ENCODE measurements at regions not wholly inside any gene's neighbourhood (a gene's known extent, or its start where the extent isn't known, plus 50 kb on each side); places are given as distances from the start of the nearest gene placed in this dataset.

GRCh38 chr15:39075756-39076341 is 505.0 kb upstream of the THBS1 start:
- DNase-seq (ENCODE audit: low read depth in 2 of 2), result no peak

- no peak for DNase-seq (ENCODE audit: low read depth in 2 of 2)
These were observed 502.9 kb upstream of the THBS1 start for GRCh38 chr15:39078026-39078425.

DNA sequence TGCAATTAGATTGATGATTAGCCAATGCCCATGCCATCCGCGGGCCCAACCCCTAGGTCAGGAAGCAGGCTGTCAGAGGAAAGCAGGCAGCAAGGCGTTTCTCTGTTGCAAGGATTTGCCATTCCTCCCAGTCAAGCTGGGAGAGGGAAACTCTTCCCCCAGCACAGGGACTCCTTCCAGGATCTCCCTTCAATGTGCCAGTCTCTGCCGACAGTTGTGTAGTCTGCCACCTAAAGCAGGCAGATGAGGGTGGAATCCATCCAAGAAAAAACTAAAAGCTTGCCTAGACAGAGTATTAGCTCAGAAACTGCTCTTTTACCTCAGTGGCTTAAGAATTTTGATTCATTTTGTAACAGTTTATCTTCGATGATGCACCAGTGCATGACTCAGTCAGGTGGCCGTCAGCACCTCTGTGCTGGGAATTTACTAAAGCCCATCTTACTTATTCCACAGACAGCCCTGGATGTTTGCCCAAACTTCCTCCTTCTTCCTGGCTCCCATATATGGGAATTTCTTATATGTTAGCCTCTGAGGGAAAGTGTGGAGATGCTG is 501.5 kb upstream of the THBS1 start:
- no peak for DNase-seq (ENCODE audit: low read depth in 2 of 2)

GRCh38 chr15:39083213-39083612 is 497.7 kb upstream of the THBS1 start:
- no peak for DNase-seq (ENCODE audit: low read depth in 2 of 2)

DNA sequence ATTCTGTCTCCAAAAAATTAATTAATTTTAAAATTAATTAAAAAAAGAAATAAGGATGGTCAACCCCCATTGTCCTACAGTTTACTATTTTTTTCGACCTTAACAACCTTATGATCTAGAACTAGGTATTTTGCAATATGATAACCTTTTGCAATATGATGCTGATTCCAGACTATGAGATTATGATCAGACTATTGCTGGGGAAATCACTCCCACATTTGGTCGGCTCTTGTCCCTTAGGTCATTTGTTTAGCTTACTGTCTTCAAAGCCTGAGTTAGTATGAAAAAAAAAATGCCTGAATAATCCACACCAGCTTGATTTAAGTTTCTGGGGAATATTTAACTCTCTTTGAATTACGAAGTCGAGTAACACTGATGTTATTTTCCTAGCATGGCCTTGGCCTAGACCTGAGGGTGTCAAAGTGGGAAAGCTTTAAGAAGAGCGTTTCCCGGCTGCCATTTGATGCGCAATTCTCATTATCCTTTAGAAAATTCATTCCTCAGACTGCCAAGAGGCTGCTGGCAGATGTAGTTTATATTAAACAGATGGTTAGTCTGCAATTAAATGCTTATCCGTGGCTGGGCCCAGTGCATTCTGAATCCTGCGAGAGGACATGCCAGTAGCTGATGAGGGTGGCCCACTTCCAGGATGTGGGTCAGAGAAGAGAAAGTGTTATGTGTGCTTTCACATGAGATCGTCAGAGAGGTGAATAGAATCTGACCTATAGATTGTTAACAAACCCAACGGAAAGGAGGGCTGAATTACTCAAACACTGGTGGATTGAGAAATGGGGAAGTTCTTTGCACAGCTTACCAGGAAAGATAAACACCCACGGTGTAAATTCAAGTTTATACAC is 496.0 kb upstream of the THBS1 start:
- no peak for DNase-seq (ENCODE audit: low read depth in 2 of 2)

DNA sequence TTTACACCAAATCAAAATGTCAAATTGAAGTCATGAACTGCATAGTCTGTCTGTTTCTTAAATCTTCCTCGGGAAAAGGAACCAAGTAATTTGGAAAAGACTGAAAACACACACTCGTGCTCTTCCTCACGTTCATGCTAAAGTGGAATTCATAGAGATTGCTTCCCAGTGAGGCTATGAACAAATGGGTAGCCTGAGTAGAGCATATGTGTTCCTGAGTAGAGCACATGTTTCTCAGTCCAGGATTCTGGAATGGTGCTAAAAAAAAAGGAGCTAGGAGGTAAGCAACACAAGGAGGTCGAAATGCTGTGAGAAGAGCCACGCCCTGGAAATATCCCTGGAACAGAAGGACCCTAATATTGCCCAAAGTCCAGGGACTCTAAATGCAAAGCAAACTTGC is 494.2 kb upstream of the THBS1 start:
- no peak for DNase-seq (ENCODE audit: low read depth in 2 of 2)

GRCh38 chr15:39088156-39088555 is 492.7 kb upstream of the THBS1 start:
- DNase-seq (ENCODE audit: low read depth in 2 of 2), result no peak

DNA sequence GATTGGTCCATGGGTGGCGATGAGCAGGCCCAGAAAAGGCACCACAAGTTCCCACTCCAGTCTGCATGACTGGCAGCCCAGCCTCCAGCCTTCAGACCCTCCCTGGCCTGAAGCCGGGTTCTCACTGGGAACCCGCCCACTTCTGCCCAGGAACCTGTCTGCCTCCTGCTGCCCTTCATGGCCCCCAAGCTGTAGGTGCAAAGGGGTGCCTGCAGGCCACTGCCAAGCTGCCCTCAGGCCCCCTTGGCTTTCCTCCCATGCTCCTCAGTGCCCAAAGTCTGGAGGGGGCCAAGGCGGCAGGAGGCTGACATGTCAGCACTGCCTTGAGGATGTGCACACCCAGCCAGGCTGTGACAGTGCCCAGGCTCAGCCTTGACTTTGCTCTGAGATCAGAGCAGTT is 488.5 kb upstream of the THBS1 start:
- no peak for DNase-seq (ENCODE audit: low read depth in 2 of 2)

DNA sequence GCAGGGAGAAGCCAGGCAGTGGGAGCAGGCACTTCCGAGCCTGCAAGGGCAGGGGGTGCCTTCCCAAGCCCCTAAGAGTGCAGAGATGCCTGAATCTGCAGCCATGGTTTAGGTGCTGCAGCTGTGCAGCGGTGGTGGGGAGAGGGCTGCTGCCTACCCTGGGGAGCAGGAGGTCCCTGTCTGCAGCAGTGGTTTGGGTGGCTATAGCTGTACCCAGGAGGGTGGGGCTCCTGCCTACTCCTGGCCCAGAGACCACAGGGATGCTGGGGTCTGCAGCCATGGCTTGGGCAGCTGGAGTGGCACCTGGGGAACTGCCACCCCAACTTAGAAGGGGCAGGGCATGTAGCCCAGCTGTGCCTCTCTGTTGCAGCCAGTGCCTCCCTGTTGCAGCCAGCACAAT is 488.1 kb upstream of the THBS1 start:
- no peak for DNase-seq (ENCODE audit: low read depth in 2 of 2)

DNA sequence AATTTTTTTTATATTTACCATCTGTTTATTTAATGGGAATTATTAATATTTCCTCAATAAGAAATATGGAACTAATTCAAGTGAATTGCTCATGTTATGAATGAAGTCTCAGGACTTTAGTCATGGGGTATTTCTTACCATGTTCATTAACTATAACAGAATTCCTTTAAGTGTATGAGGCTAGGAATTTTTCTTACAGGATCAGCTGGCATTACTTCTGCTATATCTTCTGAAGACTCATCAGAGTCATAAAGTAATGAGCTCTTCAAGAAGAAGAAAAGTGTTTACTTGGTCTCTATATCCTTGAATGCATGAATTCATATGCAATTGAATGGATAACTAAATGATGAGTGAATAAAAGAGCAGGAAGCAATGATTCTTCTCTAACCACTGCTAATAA is 486.8 kb upstream of the THBS1 start:
- DNase-seq (ENCODE audit: low read depth in 2 of 2), result no peak

- no peak for DNase-seq (ENCODE audit: low read depth in 2 of 2)
These were observed 485.5 kb upstream of the THBS1 start for GRCh38 chr15:39095218-39095879.

DNA sequence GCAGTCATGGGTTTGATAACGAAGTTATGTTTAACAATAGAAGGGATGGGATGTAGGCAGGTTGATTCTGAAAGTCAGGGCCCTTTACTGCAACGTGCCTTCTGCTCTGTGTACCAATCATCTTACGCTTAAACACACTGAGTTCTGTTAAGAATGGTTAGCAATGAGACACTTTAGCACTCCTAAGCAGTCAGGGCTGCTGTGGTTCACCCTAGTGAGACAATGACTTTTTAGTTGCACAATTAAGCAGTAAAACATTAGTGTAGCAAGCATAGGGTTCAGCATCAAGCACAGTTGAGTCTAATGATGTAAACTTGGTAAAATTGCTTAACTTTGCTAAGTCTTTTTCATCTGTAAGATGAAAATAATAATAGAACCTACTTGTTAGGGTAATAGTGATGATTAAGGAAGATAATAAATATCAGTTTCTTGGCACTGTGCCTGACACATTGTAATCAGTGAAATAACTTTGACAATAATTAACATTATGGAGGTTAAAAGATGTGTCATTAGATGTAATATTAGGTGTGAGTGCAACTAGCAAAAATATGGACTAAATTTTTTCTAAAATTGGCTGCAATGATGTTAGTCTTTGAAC is 484.2 kb upstream of the THBS1 start:
- DNase-seq (ENCODE audit: low read depth in 2 of 2), result no peak

DNA sequence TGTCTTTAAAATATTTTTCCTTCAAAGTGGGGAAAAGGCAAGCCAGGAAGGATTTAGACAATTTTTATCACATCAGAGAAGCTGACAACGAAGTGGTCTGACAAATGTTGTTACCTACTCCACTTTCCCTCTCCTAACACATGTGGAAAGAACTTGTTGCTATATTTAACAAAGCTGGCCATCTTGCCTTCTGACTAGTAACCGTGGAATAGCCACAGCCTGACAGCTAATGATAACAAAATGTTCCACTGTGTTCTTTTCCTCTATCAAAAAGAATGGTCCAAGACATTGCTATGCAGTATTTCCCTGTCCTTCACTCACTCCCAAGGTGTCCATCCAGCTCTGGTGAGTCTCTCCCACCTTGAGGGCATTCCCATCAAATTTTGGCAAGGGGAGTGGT is 481.4 kb upstream of the THBS1 start:
- DNase-seq (ENCODE audit: low read depth in 2 of 2), result no peak

DNA sequence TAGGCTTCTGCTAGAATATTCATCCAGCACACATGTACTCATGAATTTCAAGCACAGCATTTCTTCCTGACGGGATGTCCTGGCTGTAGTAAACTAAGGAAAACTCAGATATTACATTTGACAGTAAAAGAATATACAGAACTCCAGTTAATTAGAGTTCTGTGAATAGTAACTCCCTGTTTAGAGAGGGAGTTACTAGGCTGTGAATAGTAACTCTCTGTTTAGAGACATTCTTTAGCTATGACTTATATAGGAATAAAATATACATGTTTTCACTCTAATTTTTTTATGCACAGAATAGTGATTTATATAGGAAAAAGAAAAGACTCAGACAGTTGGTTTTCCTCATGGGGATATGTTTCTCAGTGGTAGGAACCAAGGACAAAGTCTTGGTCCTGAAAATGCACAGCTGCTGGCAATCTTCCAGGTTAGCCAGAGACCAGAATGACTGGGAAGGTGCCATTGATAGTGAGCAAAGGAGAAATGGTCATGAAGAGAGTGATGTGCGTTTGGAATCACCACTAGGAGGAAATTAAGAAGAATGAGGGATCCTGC is 480.7 kb upstream of the THBS1 start:
- no peak for DNase-seq (ENCODE audit: low read depth in 2 of 2)

DNA sequence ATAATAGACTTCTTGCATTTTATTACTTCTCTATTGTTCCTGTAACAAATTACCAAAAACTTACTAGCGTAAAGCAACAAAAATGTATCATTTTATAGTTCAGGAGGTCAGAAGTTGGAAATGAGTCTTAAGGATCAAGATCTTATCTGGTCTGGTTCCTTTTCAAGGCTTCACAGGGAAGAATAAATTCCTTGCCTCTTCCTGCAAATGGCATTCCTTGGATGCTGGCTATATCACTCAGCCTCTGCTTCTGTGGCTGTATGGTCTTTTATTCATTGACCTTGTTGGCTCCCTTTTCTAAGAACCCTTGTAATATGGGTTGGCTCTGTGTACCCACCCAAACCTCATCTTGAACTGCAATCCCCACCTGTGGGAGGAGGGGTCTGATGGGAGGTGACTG is 478.4 kb upstream of the THBS1 start:
- no peak for DNase-seq (ENCODE audit: low read depth in 2 of 2)

DNA sequence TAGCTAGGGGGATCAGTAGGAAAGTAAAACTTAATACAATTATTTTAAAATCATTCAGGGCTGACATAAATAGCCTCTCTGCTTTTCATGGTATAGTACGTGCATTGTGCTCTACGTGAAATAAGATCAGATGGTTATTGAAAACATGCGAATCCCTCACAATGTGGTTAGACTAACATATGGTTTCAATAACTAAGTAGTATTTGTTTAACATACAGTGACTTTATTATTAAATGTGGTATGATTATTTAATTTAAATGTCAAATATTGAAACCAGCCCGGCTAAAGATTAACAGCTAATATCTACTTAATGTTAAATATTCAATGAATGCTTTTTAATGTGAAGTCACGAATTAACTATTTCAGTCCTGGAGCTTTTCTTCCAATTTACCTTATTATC is 473.9 kb upstream of the THBS1 start:
- no peak for DNase-seq (ENCODE audit: low read depth in 2 of 2)

- no peak for DNase-seq (ENCODE audit: low read depth in 2 of 2)
These were observed 472.9 kb upstream of the THBS1 start for GRCh38 chr15:39108021-39108420.

GRCh38 chr15:39110336-39110735 is 470.5 kb upstream of the THBS1 start:
- no peak for DNase-seq (ENCODE audit: low read depth in 2 of 2)

DNA sequence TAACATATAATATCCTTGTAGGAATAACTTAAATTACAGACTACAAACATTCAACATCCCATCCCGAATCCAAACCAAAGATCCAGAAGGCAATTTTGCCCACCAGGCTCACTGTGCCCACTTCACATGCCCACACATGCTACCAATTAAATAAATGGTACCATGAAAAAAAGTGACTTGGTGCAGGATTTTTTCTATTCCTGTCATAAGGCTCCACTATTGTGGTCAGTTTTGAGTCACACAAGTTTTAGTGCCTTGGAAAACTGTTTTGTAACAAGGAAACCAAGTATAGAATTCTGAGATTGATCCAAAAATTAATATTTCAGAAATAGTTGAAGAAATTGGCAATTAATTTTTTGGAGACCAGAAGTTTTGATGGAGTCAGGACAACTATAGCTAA is 470.1 kb upstream of the THBS1 start:
- no peak for DNase-seq (ENCODE audit: low read depth in 2 of 2)

- no peak for DNase-seq (ENCODE audit: low read depth in 2 of 2)
These were observed 467.1 kb upstream of the THBS1 start for GRCh38 chr15:39113741-39114140.

- DNase-seq (ENCODE audit: low read depth in 2 of 2), result no peak
These were observed 466.0 kb upstream of the THBS1 start for GRCh38 chr15:39114690-39115378.

All from stimulated activated CD8-positive, alpha-beta memory T cell treated with anti-CD3 and anti-CD28 coated beads, Interleukin-15, amount 100 ng/mL, for 4 hours (primary cell).